Panc1 (cell line): ENCODE measurements at regions not wholly inside any gene's neighbourhood (a gene's known extent, or its start where the extent isn't known, plus 50 kb on each side); places are given as distances from the start of the nearest gene placed in this dataset.

Source experiments
- ATAC-seq: fragments of 200-7000 bp; cut with Tn5 transposase; 2 replicates; pipeline ENCODE4 v1.9.1; 2020; ENCODE audit warnings: mild to moderate bottlenecking, moderate library complexity
- BruUV-seq: library from RNA; stranded (reverse); fragments of 400-500 nt; replicated peaks from 2 replicates; lab custom pipeline; 2021; lab: Mats Ljungman, UMichigan
- CTCF ChIA-PET: fragments of 300-600 bp; sonication (Branson Sonifier 250); formaldehyde crosslinking; loops from one replicate; lab custom pipeline; 2022; ENCODE audit warnings: antibody characterized with exemption; lab: Charles Lee
- POLR2A ChIA-PET: fragments of 300-600 bp; sonication (Branson Sonifier 250); formaldehyde crosslinking; loops from one replicate; lab custom pipeline; 2022; ENCODE audit warnings: antibody characterized with exemption; lab: Charles Lee
- DNase-seq: peaks from one replicate; pipeline ENCODE4 v3.0.0-alpha.2; 2010; ENCODE audit warnings: low read depth, low spot score
- H3K27ac ChIP-seq: 2 replicates; pipeline ENCODE4 v1.5.1; 2011; ENCODE audit warnings: mild to moderate bottlenecking, low read length, inconsistent platforms
- H3K27me3 ChIP-seq: fragments of 200-500 bp; sonication (Bioruptor generic); 2 replicates; pipeline ENCODE4 v1.6.0; 2014; ENCODE audit warnings: low read length, inconsistent platforms; ENCODE audit not compliant: control insufficient read depth, insufficient read depth
- H3K36me3 ChIP-seq: fragments of 200-500 bp; sonication (Bioruptor generic); 2 replicates; pipeline ENCODE4 v1.5.1; 2014; ENCODE audit warnings: inconsistent platforms, mild to moderate bottlenecking, low read length, moderate library complexity; ENCODE audit not compliant: control insufficient read depth, insufficient read depth
- H3K4me1 ChIP-seq: 2 replicates; pipeline ENCODE4 v1.5.1; 2011; ENCODE audit warnings: inconsistent platforms, mild to moderate bottlenecking, low read length, moderate library complexity; ENCODE audit not compliant: control insufficient read depth, insufficient read depth
- H3K4me3 ChIP-seq, 2 experiments: 2 replicates each; pipeline ENCODE4 v1.5.1; 2011 to 2012; ENCODE audit warnings: low read depth in 2 of 2, low read length in 2 of 2, mild to moderate bottlenecking in 2 of 2, inconsistent platforms in 1 of 2, moderate library complexity in 1 of 2
- H3K9me3 ChIP-seq: fragments of 200-500 bp; sonication (Bioruptor generic); 2 replicates; pipeline ENCODE4 v1.5.1; 2014; ENCODE audit warnings: low read depth, mild to moderate bottlenecking, inconsistent platforms, low read length, moderate library complexity; ENCODE audit not compliant: control insufficient read depth, insufficient read depth
- POLR2AphosphoS5 ChIP-seq: IDR thresholded peaks from 2 replicates; pipeline ENCODE4 v1.6.1; 2012; ENCODE audit warnings: mild to moderate bottlenecking, low read depth, low read length, moderate library complexity
- TCF7L2 ChIP-seq: IDR thresholded peaks from 2 replicates; pipeline ENCODE4 v1.6.1; 2011; ENCODE audit warnings: mild to moderate bottlenecking, low read depth, low read length, inconsistent platforms
- in situ Hi-C: cut with HindIII; loops from 2 replicates; pipeline ENCODE4 v1.10.0; 2016; ENCODE audit warnings: low sequenced_read_pairs, low pct_unique_long_range_greater_than_20kb
- intact Hi-C: fragments of 100-400 bp; cut with micrococcal nuclease; formaldehyde crosslinking; loops from one replicate; pipeline ENCODE4 v1.10.0; 2022; ENCODE audit not compliant: unreplicated experiment
- TF ChIP-seq, protein P1 (sequence below): fragments of 450-650 bp; IDR thresholded peaks from 2 replicates; pipeline ENCODE4 v1.5.1; 2017; ENCODE audit warnings: mild to moderate bottlenecking
- TF ChIP-seq, protein P2 (sequence below), 2 experiments: IDR thresholded peaks; 2 replicates each; pipeline ENCODE4 v1.6.1; 2011 to 2012; ENCODE audit warnings: low read depth in 2 of 2, control low read depth in 1 of 2, low read length in 1 of 2, mild to moderate bottlenecking in 1 of 2, moderate library complexity in 1 of 2; ENCODE audit not compliant: insufficient read depth in 1 of 2

DNA sequence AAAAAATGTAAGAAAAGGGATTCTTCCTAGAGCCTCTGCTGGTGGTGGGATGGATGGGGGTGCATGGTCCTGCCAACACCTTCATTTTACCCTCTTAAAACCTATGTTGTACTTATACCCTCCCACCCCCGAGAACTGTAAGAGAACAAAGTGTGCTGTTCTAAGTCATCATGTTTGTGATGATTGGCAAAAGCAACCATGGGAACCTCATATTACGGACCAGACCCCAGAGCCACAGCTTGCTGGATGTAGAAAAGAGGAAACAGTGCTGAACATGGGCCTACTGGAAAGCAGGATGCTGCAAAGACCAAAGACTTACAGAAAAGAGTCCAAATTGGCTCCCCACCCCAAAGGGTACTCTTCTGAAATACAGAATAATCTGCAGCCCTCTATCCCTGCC is 311.2 kb downstream of the DUSP6 start:
- H3K27ac ChIP-seq: no peak overlapping the region
- intact Hi-C loops: no loop called here
- no peak for DNase-seq
- in situ Hi-C loops: no loop called here
- CTCF ChIA-PET: no interaction called here
- BruUV-seq: no TSS peak
- no peak for ATAC-seq
- POLR2A ChIA-PET: no interaction called here
- H3K4me1 ChIP-seq: no peaks in the 10 kb centered on the region
- no peak for TF ChIP-seq POLR2AphosphoS5
- TF ChIP-seq, protein P1, sequence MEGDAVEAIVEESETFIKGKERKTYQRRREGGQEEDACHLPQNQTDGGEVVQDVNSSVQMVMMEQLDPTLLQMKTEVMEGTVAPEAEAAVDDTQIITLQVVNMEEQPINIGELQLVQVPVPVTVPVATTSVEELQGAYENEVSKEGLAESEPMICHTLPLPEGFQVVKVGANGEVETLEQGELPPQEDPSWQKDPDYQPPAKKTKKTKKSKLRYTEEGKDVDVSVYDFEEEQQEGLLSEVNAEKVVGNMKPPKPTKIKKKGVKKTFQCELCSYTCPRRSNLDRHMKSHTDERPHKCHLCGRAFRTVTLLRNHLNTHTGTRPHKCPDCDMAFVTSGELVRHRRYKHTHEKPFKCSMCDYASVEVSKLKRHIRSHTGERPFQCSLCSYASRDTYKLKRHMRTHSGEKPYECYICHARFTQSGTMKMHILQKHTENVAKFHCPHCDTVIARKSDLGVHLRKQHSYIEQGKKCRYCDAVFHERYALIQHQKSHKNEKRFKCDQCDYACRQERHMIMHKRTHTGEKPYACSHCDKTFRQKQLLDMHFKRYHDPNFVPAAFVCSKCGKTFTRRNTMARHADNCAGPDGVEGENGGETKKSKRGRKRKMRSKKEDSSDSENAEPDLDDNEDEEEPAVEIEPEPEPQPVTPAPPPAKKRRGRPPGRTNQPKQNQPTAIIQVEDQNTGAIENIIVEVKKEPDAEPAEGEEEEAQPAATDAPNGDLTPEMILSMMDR: no peak
- TF ChIP-seq, protein P2, sequence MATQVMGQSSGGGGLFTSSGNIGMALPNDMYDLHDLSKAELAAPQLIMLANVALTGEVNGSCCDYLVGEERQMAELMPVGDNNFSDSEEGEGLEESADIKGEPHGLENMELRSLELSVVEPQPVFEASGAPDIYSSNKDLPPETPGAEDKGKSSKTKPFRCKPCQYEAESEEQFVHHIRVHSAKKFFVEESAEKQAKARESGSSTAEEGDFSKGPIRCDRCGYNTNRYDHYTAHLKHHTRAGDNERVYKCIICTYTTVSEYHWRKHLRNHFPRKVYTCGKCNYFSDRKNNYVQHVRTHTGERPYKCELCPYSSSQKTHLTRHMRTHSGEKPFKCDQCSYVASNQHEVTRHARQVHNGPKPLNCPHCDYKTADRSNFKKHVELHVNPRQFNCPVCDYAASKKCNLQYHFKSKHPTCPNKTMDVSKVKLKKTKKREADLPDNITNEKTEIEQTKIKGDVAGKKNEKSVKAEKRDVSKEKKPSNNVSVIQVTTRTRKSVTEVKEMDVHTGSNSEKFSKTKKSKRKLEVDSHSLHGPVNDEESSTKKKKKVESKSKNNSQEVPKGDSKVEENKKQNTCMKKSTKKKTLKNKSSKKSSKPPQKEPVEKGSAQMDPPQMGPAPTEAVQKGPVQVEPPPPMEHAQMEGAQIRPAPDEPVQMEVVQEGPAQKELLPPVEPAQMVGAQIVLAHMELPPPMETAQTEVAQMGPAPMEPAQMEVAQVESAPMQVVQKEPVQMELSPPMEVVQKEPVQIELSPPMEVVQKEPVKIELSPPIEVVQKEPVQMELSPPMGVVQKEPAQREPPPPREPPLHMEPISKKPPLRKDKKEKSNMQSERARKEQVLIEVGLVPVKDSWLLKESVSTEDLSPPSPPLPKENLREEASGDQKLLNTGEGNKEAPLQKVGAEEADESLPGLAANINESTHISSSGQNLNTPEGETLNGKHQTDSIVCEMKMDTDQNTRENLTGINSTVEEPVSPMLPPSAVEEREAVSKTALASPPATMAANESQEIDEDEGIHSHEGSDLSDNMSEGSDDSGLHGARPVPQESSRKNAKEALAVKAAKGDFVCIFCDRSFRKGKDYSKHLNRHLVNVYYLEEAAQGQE (IDR thresholded peaks at IDR 0.05; ENCODE audit: insufficient read depth in 1 of 2, low read depth in 2 of 2, low read length in 1 of 2): no peak
- H3K9me3 ChIP-seq: no peaks in the 10 kb centered on the region
- H3K36me3 ChIP-seq: no peaks in the 10 kb centered on the region
- H3K4me3 ChIP-seq: no peak overlapping the region
- H3K27me3 ChIP-seq: peaks cover 2% of the 10 kb centered on the region

DNA sequence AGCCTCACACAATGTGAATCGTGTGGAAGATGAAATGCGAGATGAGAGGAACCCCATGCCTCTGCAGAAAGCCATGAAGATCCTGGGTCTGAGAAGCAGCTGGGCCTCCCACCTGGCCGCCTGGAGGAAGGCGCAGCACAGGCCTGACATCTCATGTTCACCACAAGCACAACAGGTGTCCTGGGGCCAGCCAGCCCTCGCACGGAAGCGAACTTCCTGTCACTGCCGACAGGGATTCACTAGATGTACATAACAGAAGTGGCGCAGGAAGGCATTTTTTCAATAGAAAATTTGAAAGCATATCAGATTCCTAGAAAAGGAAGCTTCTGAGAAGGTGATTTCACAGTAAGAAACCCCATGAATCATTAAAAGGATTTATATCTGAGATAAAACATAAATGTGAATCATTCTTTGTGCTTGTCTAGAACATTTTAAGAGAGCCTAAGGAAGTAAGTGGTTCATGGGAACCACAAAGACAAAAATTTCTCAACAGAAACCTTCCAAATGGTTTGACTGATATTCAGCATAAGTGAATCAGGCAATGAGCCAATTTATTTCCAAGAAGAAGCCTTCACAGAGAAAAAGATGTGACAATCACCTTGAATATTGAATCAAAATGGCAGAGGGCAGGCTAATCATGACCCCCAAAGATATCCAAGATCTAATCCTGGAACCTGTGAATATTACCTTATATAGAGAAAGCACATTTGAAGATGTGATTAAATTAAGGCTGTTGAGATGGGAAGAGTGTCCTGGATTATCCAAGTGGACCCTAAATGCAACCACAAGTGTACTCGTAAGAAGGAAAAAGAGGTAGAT is 311.9 kb downstream of the DUSP6 start:
- no peak for ATAC-seq
- in situ Hi-C loops: no loop called here
- Histone ChIP-seq H3K36me3 (no peaks in the 10 kb centered on the region), H3K27me3 (peaks cover 2% of the 10 kb centered on the region), H3K4me3 (no peak overlapping the region), H3K4me1 (no peaks in the 10 kb centered on the region), H3K9me3 (no peaks in the 10 kb centered on the region), H3K27ac (no peak overlapping the region)
- POLR2A ChIA-PET: no interaction called here
- intact Hi-C loops: no loop called here
- no peak for DNase-seq
- BruUV-seq: no TSS peak
- CTCF ChIA-PET: no interaction called here
- TF ChIP-seq, protein P1: no peak
- TF ChIP-seq TCF7L2: no peak
- TF ChIP-seq, protein P2 (IDR thresholded peaks at IDR 0.05; ENCODE audit: insufficient read depth in 1 of 2, low read depth in 2 of 2, low read length in 1 of 2): no peak
- no peak for TF ChIP-seq POLR2AphosphoS5
